IMR-90 (cell line): ENCODE measurements at regions not wholly inside any gene's neighbourhood (a gene's known extent, or its start where the extent isn't known, plus 50 kb on each side); places are given as distances from the start of the nearest gene placed in this dataset.

Source experiments
- ATAC-seq: fragments of 200-7000 bp; cut with Tn5 transposase; 2 replicates; pipeline ENCODE4 v1.9.1; 2020; ENCODE audit warnings: low read depth, mild to moderate bottlenecking, moderate library complexity
- BruUV-seq: library from RNA; stranded (reverse); fragments of 400-500 nt; replicated peaks from 2 replicates; lab custom pipeline; 2021; lab: Mats Ljungman, UMichigan
- CTCF ChIA-PET: fragments of 300-600 bp; formaldehyde crosslinking; extraction: SDS; loops from one replicate; lab custom pipeline; 2021; ENCODE audit warnings: antibody characterized with exemption; lab: Yijun Ruan, JAX
- POLR2A ChIA-PET: fragments of 300-600 bp; sonication (Branson Sonifier 250); formaldehyde crosslinking; loops from one replicate; lab custom pipeline; 2022; ENCODE audit warnings: antibody characterized with exemption; ENCODE audit not compliant: unreplicated experiment; lab: Charles Lee
- DNase-seq: peaks from one replicate; pipeline ENCODE4 v3.0.0; 2013
- H2AFZ ChIP-seq: replicated peaks from 2 replicates; pipeline ENCODE3; 2013; ENCODE audit warnings: low read length, mild to moderate bottlenecking; ENCODE audit not compliant: poor library complexity
- H2AK5ac ChIP-seq: 2 replicates; pipeline ENCODE4 v1.6.1; 2013; ENCODE audit warnings: low read depth, low read length, inconsistent platforms
- H2AK9ac ChIP-seq: replicated peaks from 2 replicates; pipeline ENCODE3; 2013; ENCODE audit warnings: mild to moderate bottlenecking, low read depth, low read length, moderate library complexity; ENCODE audit not compliant: poor library complexity
- H2BK120ac ChIP-seq: 2 replicates; pipeline ENCODE4 v1.6.1; 2013; ENCODE audit warnings: low read depth, low read length, inconsistent platforms
- H2BK15ac ChIP-seq: 3 replicates; pipeline ENCODE4 v1.6.1; 2013; ENCODE audit warnings: low read depth, low read length, inconsistent platforms
- H2BK20ac ChIP-seq: 2 replicates; pipeline ENCODE4 v1.6.1; 2013; ENCODE audit warnings: low read depth, mild to moderate bottlenecking, inconsistent platforms, low read length, moderate library complexity
- H2BK5ac ChIP-seq: 2 replicates; pipeline ENCODE4 v1.6.1; 2013; ENCODE audit warnings: mild to moderate bottlenecking, low read depth, low read length, inconsistent platforms; ENCODE audit not compliant: poor library complexity, severe bottlenecking
- H3K14ac ChIP-seq: replicated peaks from 2 replicates; pipeline ENCODE4 v1.6.1; 2013; ENCODE audit warnings: low read depth, low read length, inconsistent platforms
- H3K18ac ChIP-seq: 2 replicates; pipeline ENCODE4 v1.6.1; 2013; ENCODE audit warnings: low read depth, low read length, control low read depth
- H3K23ac ChIP-seq: 2 replicates; pipeline ENCODE4 v1.6.1; 2013; ENCODE audit warnings: low read depth, low read length, inconsistent platforms
- H3K27ac ChIP-seq: 2 replicates; pipeline ENCODE4 v1.5.1; 2013; ENCODE audit warnings: mild to moderate bottlenecking, control low read depth, low read length; ENCODE audit not compliant: insufficient read depth
- H3K27me3 ChIP-seq: 2 replicates; pipeline ENCODE4 v1.6.1; 2013; ENCODE audit warnings: low read length; ENCODE audit not compliant: control insufficient read depth, insufficient read depth
- H3K36me3 ChIP-seq: 2 replicates; pipeline ENCODE4 v1.6.1; 2013; ENCODE audit warnings: low read length, mixed read lengths; ENCODE audit not compliant: control insufficient read depth, insufficient read depth
- H3K4ac ChIP-seq: 2 replicates; pipeline ENCODE4 v1.6.1; 2013; ENCODE audit warnings: low read depth, low read length, inconsistent platforms
- H3K4me1 ChIP-seq: 2 replicates; pipeline ENCODE4 v1.6.1; 2013; ENCODE audit warnings: low read length, mixed read lengths; ENCODE audit not compliant: control insufficient read depth, insufficient read depth
- H3K4me2 ChIP-seq: 2 replicates; pipeline ENCODE4 v1.6.1; 2013; ENCODE audit warnings: low read depth, mild to moderate bottlenecking, control low read depth, low read length, moderate library complexity
- H3K4me3 ChIP-seq: 2 replicates; pipeline ENCODE4 v1.5.1; 2013; ENCODE audit warnings: low read depth, mild to moderate bottlenecking, control low read depth, low read length, moderate library complexity; ENCODE audit not compliant: insufficient read depth
- H3K56ac ChIP-seq: 2 replicates; pipeline ENCODE4 v1.6.1; 2013; ENCODE audit warnings: low read length, inconsistent platforms; ENCODE audit not compliant: insufficient read depth; ENCODE audit errors: extremely low read depth
- H3K79me1 ChIP-seq, 2 experiments: 2 replicates each; pipeline ENCODE4 v1.6.1; 2013; ENCODE audit warnings: low read length in 2 of 2, inconsistent platforms in 1 of 2, low read depth in 1 of 2
- H3K9ac ChIP-seq: 2 replicates; pipeline ENCODE4 v1.6.1; 2013; ENCODE audit warnings: low read depth, low read length, control low read depth
- H3K9me1 ChIP-seq: 2 replicates; pipeline ENCODE4 v1.6.1; 2013; ENCODE audit warnings: low read length, inconsistent platforms; ENCODE audit not compliant: insufficient read depth
- H3K9me3 ChIP-seq: 2 replicates; pipeline ENCODE4 v1.6.1; 2013; ENCODE audit warnings: low read length; ENCODE audit not compliant: control insufficient read depth, insufficient read depth
- H4K20me1 ChIP-seq: 2 replicates; pipeline ENCODE4 v1.6.1; 2013; ENCODE audit warnings: low read length, inconsistent platforms; ENCODE audit not compliant: insufficient read depth
- H4K5ac ChIP-seq: 2 replicates; pipeline ENCODE4 v1.6.1; 2013; ENCODE audit warnings: mild to moderate bottlenecking, low read depth, low read length, control low read depth
- H4K8ac ChIP-seq, 2 experiments: 2 replicates each; pipeline ENCODE4 v1.6.1; 2013; ENCODE audit warnings: low read depth in 2 of 2, low read length in 2 of 2, control low read depth in 1 of 2, inconsistent platforms in 1 of 2
- H4K91ac ChIP-seq: 2 replicates; pipeline ENCODE4 v1.6.1; 2013; ENCODE audit warnings: low read depth, low read length, inconsistent platforms; ENCODE audit not compliant: insufficient read depth
- CHD1 ChIP-seq: IDR thresholded peaks from 2 replicates; pipeline ENCODE4 v1.6.1; 2012; ENCODE audit warnings: low read depth, low read length, improper control_type of control experiment
- CTCF ChIP-seq: conservative IDR thresholded peaks from 2 replicates; pipeline ENCODE4 v1.5.1; 2012; ENCODE audit warnings: mild to moderate bottlenecking, low read depth, low read length, improper control_type of control experiment
- ELK1 ChIP-seq: fragments of 150-350 bp; IDR thresholded peaks from 2 replicates; pipeline ENCODE4 v1.6.1; 2016; ENCODE audit warnings: low read depth, mild to moderate bottlenecking, low read length, moderate library complexity, borderline replicate concordance
- FOS ChIP-seq: fragments of 150-350 bp; IDR thresholded peaks from 2 replicates; pipeline ENCODE4 v1.6.1; 2016; ENCODE audit warnings: low read depth, low read length
- RCOR1 ChIP-seq: IDR thresholded peaks from 2 replicates; pipeline ENCODE4 v1.6.1; 2012; ENCODE audit warnings: mild to moderate bottlenecking, low read length, improper control_type of control experiment; ENCODE audit not compliant: insufficient replicate concordance
- RFX5 ChIP-seq: IDR thresholded peaks from 2 replicates; pipeline ENCODE4 v1.8.0; 2012; ENCODE audit warnings: low read depth, mild to moderate bottlenecking, low read length, moderate library complexity
- WGBS, 2 experiments: methylation state at CpG; one replicate each; pipeline versions ENCODE4 v1.1.5 to v1.1.7; 2013; ENCODE audit warnings: missing lambda C conversion rate in 2 of 2; ENCODE audit not compliant: insufficient read length in 1 of 2; ENCODE audit errors: extremely low coverage in 2 of 2; 5-methylcytosine and 5-hydroxymethylcytosine counted together
- dilution Hi-C: fragments of 300-500 bp; cut with HindIII; formaldehyde crosslinking; loops from one replicate; pipeline ENCODE4 v1.14.3; 2018; ENCODE audit warnings: low sequenced_read_pairs; ENCODE audit not compliant: unreplicated experiment
- in situ Hi-C: fragments of 300-500 bp; cut with MboI; formaldehyde crosslinking; loops from 3 replicates; pipeline ENCODE4 v1.14.3; 2019; ENCODE audit warnings: low sequenced_read_pairs, inconsistent platforms, mixed read lengths
- intact Hi-C: fragments of 100-400 bp; cut with micrococcal nuclease; formaldehyde crosslinking; loops from 2 replicates; pipeline ENCODE4 v1.10.0; 2022

- H2AK9ac ChIP-seq, result no peak overlapping the region
- no peak overlapping the region for H3K4me3 ChIP-seq
- no peak overlapping the region for H2AFZ ChIP-seq
These were observed 1204.9 kb upstream of the LRRTM3 start for GRCh38 chr10:65720901-65721300.

More at GRCh38 chr10:65720901-65721300, 1204.9 kb upstream of the LRRTM3 start:
- H4K20me1 ChIP-seq, result no peaks in the 10 kb centered on the region
- ChIA-PET POLR2A (no interaction called here), CTCF (no interaction called here)
- H2AK5ac ChIP-seq, result no peak overlapping the region
- no peak overlapping the region for H3K27ac ChIP-seq
- intact Hi-C loops (no loop called here), dilution Hi-C loops (no loop called here), in situ Hi-C loops (no loop called here)
- no peak overlapping the region for H2BK5ac ChIP-seq
- no peak overlapping the region for H2BK120ac ChIP-seq
- no peaks in the 10 kb centered on the region for H3K4me1 ChIP-seq
- no peak overlapping the region for H3K9ac ChIP-seq
- H3K9me1 ChIP-seq, result no peaks in the 10 kb centered on the region
- no peak overlapping the region for H2BK15ac ChIP-seq
- no peak overlapping the region for H3K14ac ChIP-seq
- H3K18ac ChIP-seq, result no peak overlapping the region
- H3K23ac ChIP-seq, result no peak overlapping the region
- H3K4ac ChIP-seq, result no peak overlapping the region
- H3K4me2 ChIP-seq, result no peak overlapping the region
- TF ChIP-seq RFX5 (no peak), ELK1 (no peak), RCOR1 (no peak), FOS (no peak), CHD1 (no peak), CTCF (no peak)
- no peak overlapping the region for H3K56ac ChIP-seq
- H3K27me3 ChIP-seq, result no peaks in the 10 kb centered on the region
- no peak for DNase-seq
- H4K8ac ChIP-seq, result no peak overlapping the region
- H3K36me3 ChIP-seq, result no peaks in the 10 kb centered on the region
- H2BK20ac ChIP-seq, result no peak overlapping the region
- no peak overlapping the region for H4K5ac ChIP-seq
- no peaks in the 10 kb centered on the region for H3K9me3 ChIP-seq
- no peak for ATAC-seq
- H4K91ac ChIP-seq, result no peak overlapping the region
- no TSS peak for BruUV-seq
- H3K79me1 ChIP-seq, result no peaks in the 10 kb centered on the region
- no CpG with 5 or more reads among the region's 4 CpGs for WGBS, 2 experiments
